GM12874 (cell line): ENCODE measurements at regions not wholly inside any gene's neighbourhood (a gene's known extent, or its start where the extent isn't known, plus 50 kb on each side); places are given as distances from the start of the nearest gene placed in this dataset.

Experiments used
- TF ChIP-seq, protein P1 (sequence below): IDR thresholded peaks from 2 replicates; pipeline ENCODE4 v1.5.1; 2011; ENCODE audit warnings: low read depth, mild to moderate bottlenecking, control low read depth, low read length, moderate library complexity; ENCODE audit not compliant: insufficient read depth

DNA sequence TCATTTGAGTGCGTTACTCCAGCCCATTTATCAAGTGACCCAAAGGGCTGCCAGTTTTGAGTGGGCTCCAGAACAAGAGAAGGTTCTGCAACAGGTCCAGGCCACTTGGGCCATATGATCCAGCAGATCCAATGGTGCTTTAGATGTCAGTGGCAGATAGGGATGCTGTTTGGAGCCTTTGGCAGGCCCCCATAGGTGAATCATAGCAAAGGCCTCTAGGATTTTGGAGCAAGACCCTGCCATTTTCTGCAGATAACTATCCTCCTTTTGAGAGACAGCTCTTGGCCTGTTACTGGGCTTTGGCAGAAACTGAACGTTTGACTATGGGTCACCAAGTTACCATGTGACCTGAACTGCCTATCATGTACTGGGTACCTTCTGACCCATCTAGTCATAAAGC is 358.8 kb upstream of the SEMA3C start:
- TF ChIP-seq, protein P1, sequence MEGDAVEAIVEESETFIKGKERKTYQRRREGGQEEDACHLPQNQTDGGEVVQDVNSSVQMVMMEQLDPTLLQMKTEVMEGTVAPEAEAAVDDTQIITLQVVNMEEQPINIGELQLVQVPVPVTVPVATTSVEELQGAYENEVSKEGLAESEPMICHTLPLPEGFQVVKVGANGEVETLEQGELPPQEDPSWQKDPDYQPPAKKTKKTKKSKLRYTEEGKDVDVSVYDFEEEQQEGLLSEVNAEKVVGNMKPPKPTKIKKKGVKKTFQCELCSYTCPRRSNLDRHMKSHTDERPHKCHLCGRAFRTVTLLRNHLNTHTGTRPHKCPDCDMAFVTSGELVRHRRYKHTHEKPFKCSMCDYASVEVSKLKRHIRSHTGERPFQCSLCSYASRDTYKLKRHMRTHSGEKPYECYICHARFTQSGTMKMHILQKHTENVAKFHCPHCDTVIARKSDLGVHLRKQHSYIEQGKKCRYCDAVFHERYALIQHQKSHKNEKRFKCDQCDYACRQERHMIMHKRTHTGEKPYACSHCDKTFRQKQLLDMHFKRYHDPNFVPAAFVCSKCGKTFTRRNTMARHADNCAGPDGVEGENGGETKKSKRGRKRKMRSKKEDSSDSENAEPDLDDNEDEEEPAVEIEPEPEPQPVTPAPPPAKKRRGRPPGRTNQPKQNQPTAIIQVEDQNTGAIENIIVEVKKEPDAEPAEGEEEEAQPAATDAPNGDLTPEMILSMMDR: no peak

DNA sequence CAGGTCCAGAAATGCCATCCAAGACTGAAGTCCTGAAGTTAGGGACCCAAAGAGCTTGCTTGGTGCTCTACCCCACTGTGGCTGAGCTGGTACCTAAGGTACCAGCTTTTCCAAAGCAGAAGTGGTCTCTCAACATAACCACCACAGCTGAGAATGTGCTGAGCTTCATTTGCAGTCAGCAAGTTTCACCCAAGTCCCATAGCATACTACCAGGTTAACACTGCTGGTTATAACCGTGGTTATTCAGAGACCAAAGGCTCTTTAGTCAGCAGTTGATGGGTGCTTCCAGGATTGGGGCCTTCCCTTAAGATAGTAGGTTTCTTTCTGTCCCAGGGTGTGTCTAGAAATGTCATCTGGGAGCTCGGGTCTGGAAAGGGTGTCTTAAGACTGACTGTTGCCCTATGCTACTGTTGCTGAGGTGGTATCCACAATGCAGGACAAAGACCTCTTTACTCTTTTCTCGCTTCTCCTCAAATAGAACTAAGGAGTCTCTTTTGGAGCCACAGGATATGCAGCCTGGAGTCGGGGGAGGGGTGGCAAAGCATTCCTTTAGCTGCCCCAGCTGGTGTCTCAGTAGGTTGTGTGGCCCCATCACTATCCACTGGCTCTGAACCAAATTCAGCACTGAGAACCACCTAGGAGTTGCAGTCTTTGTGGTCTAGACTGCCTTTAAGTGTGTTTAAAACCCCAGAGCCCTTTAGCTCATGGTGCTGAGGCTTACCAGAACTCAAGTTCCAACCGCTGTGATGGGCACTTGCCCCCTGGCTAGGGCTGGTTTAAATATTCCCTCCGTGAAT is 354.9 kb upstream of the SEMA3C start:
- TF ChIP-seq, protein P1: no peak

- TF ChIP-seq, protein P1: no peak
Measured at GRCh38 chr7:81272176-81272575, 353.3 kb upstream of the SEMA3C start.

- TF ChIP-seq, protein P1: no peak
Measured at GRCh38 chr7:81268551-81268950, 349.7 kb upstream of the SEMA3C start.

DNA sequence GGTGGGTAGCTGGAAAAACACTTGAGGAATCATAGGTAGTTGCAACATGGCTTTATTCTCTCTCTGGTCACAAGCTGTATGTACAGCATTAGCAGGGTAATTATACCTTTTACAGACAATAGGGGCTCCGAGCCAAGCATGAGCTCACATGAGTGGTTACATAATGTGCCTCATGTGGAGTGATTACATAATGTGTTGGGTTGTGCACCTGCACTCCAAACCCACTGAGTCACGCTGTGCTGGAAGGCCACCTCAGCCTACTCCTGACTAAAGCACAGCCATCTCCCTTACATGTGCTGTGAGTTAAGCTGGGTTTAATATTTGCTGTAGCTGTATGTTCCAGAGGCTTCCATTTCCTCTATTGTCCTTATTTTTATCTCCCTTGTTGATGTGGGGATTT is 348.7 kb upstream of the SEMA3C start:
- TF ChIP-seq, protein P1: no peak

DNA sequence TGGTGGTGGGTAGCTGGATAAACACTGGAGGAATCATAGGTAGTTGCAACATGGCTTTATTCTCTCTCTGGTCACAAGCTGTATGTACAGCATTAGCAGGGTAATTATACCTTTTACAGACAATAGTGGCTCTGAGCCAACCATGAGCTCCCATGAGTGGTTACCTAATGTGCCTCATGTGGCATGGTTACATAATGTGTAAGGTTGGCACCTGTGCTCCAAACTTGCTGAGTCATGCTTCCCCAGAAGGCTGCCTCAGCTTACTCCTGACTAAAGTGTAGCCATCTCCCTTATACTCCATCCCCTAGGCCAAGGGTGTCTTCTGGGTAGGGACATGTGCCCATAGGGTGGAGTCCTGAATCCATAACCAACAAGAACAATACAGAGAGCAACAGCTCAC is 345.3 kb upstream of the SEMA3C start:
- TF ChIP-seq, protein P1: no peak

DNA sequence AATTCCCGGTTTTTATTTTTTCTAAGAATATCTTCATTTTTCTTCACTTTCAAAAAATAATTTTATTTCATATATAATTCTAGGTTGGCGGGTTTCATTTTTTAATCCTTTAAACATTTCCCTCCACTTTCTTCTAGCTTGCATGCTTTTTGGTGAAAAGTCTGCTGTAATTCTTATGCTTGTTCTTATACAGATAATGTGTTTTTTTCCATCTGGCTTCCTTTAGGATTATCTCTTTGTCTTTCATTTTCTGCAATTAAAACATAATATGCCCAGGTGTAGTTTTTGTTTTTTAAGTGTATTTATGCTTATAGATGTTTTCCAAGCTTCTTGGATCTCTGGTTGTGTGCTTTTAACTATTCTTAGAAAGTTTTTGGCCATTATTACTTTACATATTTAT is 341.3 kb upstream of the SEMA3C start:
- TF ChIP-seq, protein P1: no peak
